Mesenteric fat pad (tissue), 1 donor: ENCODE measurements at regions not wholly inside any gene's neighbourhood (a gene's known extent, or its start where the extent isn't known, plus 50 kb on each side); places are given as distances from the start of the nearest gene placed in this dataset.
"Not testable (repeated sequence)": the region's sequence is repeated elsewhere in the genome, so short reads cannot be mapped to it uniquely, and the experiment has no call there.

Experiments used
- DNase-seq: peaks from one replicate; pipeline ENCODE4 v3.0.0-alpha.2; 2020; ENCODE audit warnings: low spot score
- donor health status: DM: yes; HTN: yes; CAD: no.

- no peak for DNase-seq
These were observed 189.4 kb upstream of the FOXG1 start for GRCh38 chr14:28577187-28577586.

- DNase-seq, result no peak
These were observed 188.9 kb upstream of the FOXG1 start for GRCh38 chr14:28577711-28578131.

GRCh38 chr14:28584951-28585350 is 181.6 kb upstream of the FOXG1 start:
- no peak for DNase-seq

GRCh38 chr14:28589792-28590191 is 176.8 kb upstream of the FOXG1 start:
- DNase-seq, result no peak

- no peak for DNase-seq
These were observed 170.2 kb upstream of the FOXG1 start for GRCh38 chr14:28596391-28596790.

GRCh38 chr14:28599191-28599590 is 167.4 kb upstream of the FOXG1 start:
- no peak for DNase-seq

GRCh38 chr14:28599605-28600004 is 167.0 kb upstream of the FOXG1 start:
- DNase-seq, result no peak

GRCh38 chr14:28603606-28604005 is 163.0 kb upstream of the FOXG1 start:
- DNase-seq, result no peak

- DNase-seq, result no peak
These were observed 158.9 kb upstream of the FOXG1 start for GRCh38 chr14:28607661-28608060.

- no peak for DNase-seq
These were observed 158.1 kb upstream of the FOXG1 start for GRCh38 chr14:28608443-28608842.

- no peak for DNase-seq
These were observed 157.4 kb upstream of the FOXG1 start for GRCh38 chr14:28608851-28609828.

- no peak for DNase-seq
These were observed 154.2 kb upstream of the FOXG1 start for GRCh38 chr14:28612414-28612813.

GRCh38 chr14:28613532-28613931 is 153.1 kb upstream of the FOXG1 start:
- DNase-seq, result no peak

GRCh38 chr14:28626780-28627179 is 139.8 kb upstream of the FOXG1 start:
- no peak for DNase-seq

GRCh38 chr14:28629328-28630004 is 137.1 kb upstream of the FOXG1 start:
- DNase-seq, result no peak

GRCh38 chr14:28630100-28630499 is 136.5 kb upstream of the FOXG1 start:
- DNase-seq, result no peak

- no peak for DNase-seq
These were observed 131.2 kb upstream of the FOXG1 start for GRCh38 chr14:28635387-28635786.

- DNase-seq, result not testable (repeated sequence)
These were observed 130.8 kb upstream of the FOXG1 start for GRCh38 chr14:28635816-28636215.

GRCh38 chr14:28641189-28641588 is 125.4 kb upstream of the FOXG1 start:
- DNase-seq, result not testable (repeated sequence)

GRCh38 chr14:28651148-28651547 is 115.4 kb upstream of the FOXG1 start:
- no peak for DNase-seq

- no peak for DNase-seq
These were observed 113.8 kb upstream of the FOXG1 start for GRCh38 chr14:28652782-28653181.

GRCh38 chr14:28653521-28653920 is 113.1 kb upstream of the FOXG1 start:
- DNase-seq, result no peak
